H1 (cell line): ENCODE measurements at regions not wholly inside any gene's neighbourhood (a gene's known extent, or its start where the extent isn't known, plus 50 kb on each side); places are given as distances from the start of the nearest gene placed in this dataset.

ENCODE experiments used
- CTCF ChIA-PET: fragments of 300-600 bp; sonication (Branson Sonifier 250); formaldehyde crosslinking; loops from one replicate; lab custom pipeline; 2021; ENCODE audit not compliant: partially characterized antibody; lab: Charles Lee
- POLR2A ChIA-PET: fragments of 300-600 bp; sonication (Branson Sonifier 250); formaldehyde crosslinking; loops from one replicate; lab custom pipeline; 2021; ENCODE audit warnings: inconsistent platforms; ENCODE audit not compliant: partially characterized antibody; lab: Charles Lee
- DNase-seq, 2 experiments: peaks; one replicate each; pipeline versions ENCODE4 v3.0.0 to v3.0.0-alpha.2; 2010 to 2022; ENCODE audit warnings: low spot score in 2 of 2, low read depth in 1 of 2, mixed read lengths in 1 of 2
- FAIRE-seq: peaks from 2 replicates; lab custom pipeline; 2011; peaks lifted over from hg19 to GRCh38; lab: Jason Lieb, UNC
- H2AFZ ChIP-seq: 2 replicates; pipeline ENCODE4 v1.8.1; 2012; ENCODE audit warnings: low read length, inconsistent platforms
- H2AK5ac ChIP-seq: 2 replicates; pipeline ENCODE4 v1.6.1; 2013; ENCODE audit warnings: low read depth, low read length
- H2BK120ac ChIP-seq: replicated peaks from 2 replicates; pipeline ENCODE3; 2013; ENCODE audit warnings: low read depth, low read length, inconsistent platforms
- H2BK12ac ChIP-seq: 2 replicates; pipeline ENCODE4 v1.6.1; 2013; ENCODE audit warnings: low read depth, low read length
- H2BK15ac ChIP-seq: 2 replicates; pipeline ENCODE4 v1.6.1; 2013; ENCODE audit warnings: low read length
- H2BK20ac ChIP-seq: 2 replicates; pipeline ENCODE4 v1.6.1; 2013; ENCODE audit warnings: low read length
- H2BK5ac ChIP-seq: 2 replicates; pipeline ENCODE4 v1.6.1; 2013; ENCODE audit warnings: low read depth, low read length
- H3K14ac ChIP-seq: 2 replicates; pipeline ENCODE4 v1.6.1; 2013; ENCODE audit warnings: inconsistent platforms; ENCODE audit not compliant: insufficient read length
- H3K18ac ChIP-seq: 2 replicates; pipeline ENCODE4 v1.6.1; 2013; ENCODE audit warnings: low read length; ENCODE audit errors: extremely low read depth
- H3K23ac ChIP-seq: 2 replicates; pipeline ENCODE4 v1.6.1; 2013; ENCODE audit warnings: inconsistent platforms; ENCODE audit not compliant: insufficient read length
- H3K23me2 ChIP-seq: 2 replicates; pipeline ENCODE4 v1.6.1; 2013; ENCODE audit warnings: low read depth, low read length
- H3K27ac ChIP-seq: 2 replicates; pipeline ENCODE4 v1.6.1; 2011; ENCODE audit warnings: low read depth, low read length, inconsistent platforms
- H3K27me3 ChIP-seq, 4 experiments: replicated peaks in 1 of 4; 1 replicate in 1 of 4; 2 replicates in 3 of 4; pipeline versions ENCODE4 v1.6.1 to v1.8.1; 2011 to 2013; ENCODE audit warnings: low read length in 3 of 4, mild to moderate bottlenecking in 3 of 4, inconsistent platforms in 2 of 4, mixed read lengths in 2 of 4, moderate library complexity in 1 of 4; ENCODE audit not compliant: control insufficient read depth in 3 of 4, insufficient read depth in 3 of 4; ENCODE audit errors: extremely low read depth in 1 of 4
- H3K36me3 ChIP-seq, 4 experiments: 2 replicates each; pipeline versions ENCODE4 v1.6.1 to v1.8.1; 2011 to 2013; ENCODE audit warnings: mild to moderate bottlenecking in 4 of 4, low read length in 3 of 4, moderate library complexity in 2 of 4, control low read depth in 1 of 4, inconsistent platforms in 1 of 4; ENCODE audit not compliant: insufficient read depth in 4 of 4, control insufficient read depth in 2 of 4
- H3K4ac ChIP-seq: replicated peaks from 2 replicates; pipeline ENCODE3; 2013; ENCODE audit warnings: low read length, low read depth, mixed read lengths, inconsistent platforms; ENCODE audit not compliant: insufficient read length
- H3K4me1 ChIP-seq, 4 experiments: replicated peaks in 1 of 4; 1 replicate in 1 of 4; 2 replicates in 3 of 4; pipeline versions ENCODE4 v1.6.1 to v1.8.1; 2011 to 2013; ENCODE audit warnings: low read length in 3 of 4, inconsistent platforms in 2 of 4, mixed read lengths in 1 of 4; ENCODE audit not compliant: insufficient read depth in 4 of 4, control insufficient read depth in 3 of 4
- H3K4me2 ChIP-seq, 2 experiments: 2 replicates each; pipeline versions ENCODE4 v1.6.1 to v1.8.1; 2011 to 2013; ENCODE audit warnings: low read depth in 2 of 2, low read length in 2 of 2, control low read depth in 1 of 2, inconsistent platforms in 1 of 2, mild to moderate bottlenecking in 1 of 2; ENCODE audit not compliant: insufficient read depth in 1 of 2
- H3K4me3 ChIP-seq, 4 experiments: fragments of 200-600, 300-600 bp in 1 of 4; sonication (generic), shearing (Covaris generic), sonication (Bioruptor Twin) in 1 of 4; 2 replicates each; pipeline versions ENCODE4 v1.5.1 to v1.8.1; 2011 to 2016; ENCODE audit warnings: low read length in 4 of 4, low read depth in 3 of 4, control low read depth in 2 of 4, inconsistent platforms in 2 of 4, mild to moderate bottlenecking in 2 of 4, mixed read lengths in 1 of 4, moderate library complexity in 1 of 4; ENCODE audit not compliant: insufficient read depth in 2 of 4; ENCODE audit errors: extremely low read depth in 1 of 4
- H3K56ac ChIP-seq: replicated peaks from 2 replicates; pipeline ENCODE3; 2013; ENCODE audit warnings: low read depth, mild to moderate bottlenecking, mixed read lengths, low read length, inconsistent platforms; ENCODE audit not compliant: insufficient read length
- H3K79me1 ChIP-seq: 2 replicates; pipeline ENCODE4 v1.6.1; 2013; ENCODE audit warnings: low read depth, low read length, control low read depth
- H3K79me2 ChIP-seq, 2 experiments: 2 replicates each; pipeline versions ENCODE4 v1.6.1 to v1.8.1; 2012 to 2013; ENCODE audit warnings: low read length in 2 of 2, mild to moderate bottlenecking in 2 of 2, inconsistent platforms in 1 of 2; ENCODE audit not compliant: insufficient read depth in 2 of 2, control insufficient read depth in 1 of 2
- H3K9ac ChIP-seq, 4 experiments: replicated peaks in 1 of 4; 1 replicate in 1 of 4; 2 replicates in 3 of 4; pipeline versions ENCODE4 v1.6.1 to v1.8.1; 2011 to 2013; ENCODE audit warnings: low read depth in 3 of 4, low read length in 3 of 4, control low read depth in 2 of 4, mild to moderate bottlenecking in 2 of 4, moderate library complexity in 2 of 4, inconsistent platforms in 1 of 4; ENCODE audit errors: extremely low read depth in 1 of 4
- H3K9me3 ChIP-seq, 2 experiments: 2 replicates each; pipeline versions ENCODE4 v1.6.1 to v1.8.1; 2012 to 2013; ENCODE audit warnings: mild to moderate bottlenecking in 2 of 2, moderate library complexity in 2 of 2, control low read depth in 1 of 2, inconsistent platforms in 1 of 2, low read depth in 1 of 2, low read length in 1 of 2, mixed read lengths in 1 of 2; ENCODE audit not compliant: insufficient read depth in 2 of 2
- H4K20me1 ChIP-seq, 2 experiments: replicated peaks in 1 of 2; 2 replicates each; pipeline versions ENCODE3 to v1.8.1; 2011 to 2013; ENCODE audit warnings: inconsistent platforms in 2 of 2, low read length in 2 of 2, mild to moderate bottlenecking in 1 of 2; ENCODE audit not compliant: insufficient read depth in 2 of 2, control insufficient read depth in 1 of 2
- H4K5ac ChIP-seq: 2 replicates; pipeline ENCODE4 v1.6.1; 2013; ENCODE audit warnings: low read length, low read depth, mixed read lengths, inconsistent platforms; ENCODE audit not compliant: insufficient read length
- H4K8ac ChIP-seq: 2 replicates; pipeline ENCODE4 v1.8.0; 2013; ENCODE audit warnings: mild to moderate bottlenecking, moderate library complexity, low read length, inconsistent platforms; ENCODE audit not compliant: insufficient read depth; ENCODE audit errors: extremely low read depth
- H4K91ac ChIP-seq: replicated peaks from 2 replicates; pipeline ENCODE3; 2013; ENCODE audit warnings: low read length, mixed read lengths, inconsistent platforms; ENCODE audit not compliant: insufficient read length
- CTBP2 ChIP-seq: IDR thresholded peaks from 2 replicates; pipeline ENCODE4 v1.7.0; 2011; ENCODE audit warnings: borderline replicate concordance, mild to moderate bottlenecking, moderate library complexity, mixed read lengths, low read length; ENCODE audit not compliant: insufficient read depth, insufficient read length
- GTF2F1 ChIP-seq: IDR thresholded peaks from 2 replicates; pipeline ENCODE4 v1.6.1; 2012; ENCODE audit warnings: low read depth, low read length, improper control_type of control experiment, borderline replicate concordance
- HDAC6 ChIP-seq: IDR thresholded peaks from one replicate; pipeline ENCODE4 v1.7.1; 2012; ENCODE audit warnings: low read depth, mild to moderate bottlenecking, inconsistent platforms, low read length, moderate library complexity
- KDM4A ChIP-seq: IDR thresholded peaks from one replicate; pipeline ENCODE4 v1.7.1; 2012; ENCODE audit warnings: low read depth, mild to moderate bottlenecking, moderate library complexity, low read length, inconsistent platforms; ENCODE audit not compliant: severe bottlenecking
- MAFK ChIP-seq: IDR thresholded peaks from 2 replicates; pipeline ENCODE4 v1.6.1; 2012; ENCODE audit warnings: low read depth, mild to moderate bottlenecking, improper control_type of control experiment, low read length
- POLR2A ChIP-seq, 2 experiments: IDR thresholded peaks; 1 replicate in 1 of 2; 2 replicates in 1 of 2; pipeline ENCODE4 v1.6.1; 2011; ENCODE audit warnings: low read depth in 2 of 2, low read length in 2 of 2, mild to moderate bottlenecking in 2 of 2; ENCODE audit errors: control extremely low read depth in 1 of 2
- SIN3A ChIP-seq, 2 experiments: IDR thresholded peaks in 1 of 2; conservative IDR thresholded peaks in 1 of 2; 2 replicates each; pipeline ENCODE4 v1.6.1; 2011 to 2012; ENCODE audit warnings: low read length in 2 of 2, improper control_type of control experiment in 1 of 2, low read depth in 1 of 2, mild to moderate bottlenecking in 1 of 2
- WGBS, 2 experiments: shearing (Covaris generic) in 1 of 2; methylation state at CpG; one replicate each; pipeline versions ENCODE4 v1.1.6 to v1.1.7; 2013 to 2015; ENCODE audit warnings: low lambda C conversion rate in 2 of 2, mixed read lengths in 2 of 2, inconsistent platforms in 1 of 2, low coverage in 1 of 2, missing lambda C conversion rate in 1 of 2; ENCODE audit not compliant: insufficient replicate concordance in 2 of 2, insufficient coverage in 1 of 2, insufficient read length in 1 of 2; ENCODE audit errors: extremely low coverage in 1 of 2, missing lambda C conversion rate in 1 of 2; 5-methylcytosine and 5-hydroxymethylcytosine counted together

DNA sequence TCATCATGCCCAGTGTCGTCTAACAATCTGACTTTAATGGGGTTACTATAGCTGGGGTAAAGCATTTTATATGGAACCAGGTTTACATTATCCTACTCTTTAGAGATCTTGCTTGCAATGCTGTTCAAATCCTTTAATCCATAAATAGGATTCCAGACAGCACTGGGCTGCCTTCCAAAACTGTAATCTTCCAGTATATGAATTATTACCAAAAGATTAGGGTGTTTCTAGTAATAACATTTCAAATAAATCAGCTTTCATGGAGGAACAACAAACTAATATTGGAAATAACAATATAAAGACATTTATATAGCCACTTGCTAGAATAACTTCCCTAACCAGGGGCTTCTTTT lies 88.6 kb upstream of the PLXNA2 start:
- POLR2A ChIA-PET = no interaction called here

More for the DNA sequence above, 88.6 kb upstream of the PLXNA2 start:
- Histone ChIP-seq H3K9ac (no peak overlapping the region), H3K14ac (no peak overlapping the region), H3K36me3 (no peaks in the 10 kb centered on the region), H3K4me2 (no peak overlapping the region), H3K23ac (no peak overlapping the region), H2BK5ac (no peak overlapping the region), H2BK15ac (no peak overlapping the region), H3K4me3 (no peak overlapping the region), H3K18ac (no peak overlapping the region), H3K4ac (no peak overlapping the region), H2AFZ (no peak overlapping the region), H4K20me1 (no peaks in the 10 kb centered on the region), H4K91ac (no peak overlapping the region), H3K27me3 (peaks cover 0 to 5% (median 1%) of the 10 kb centered on the region in 4 experiments; a peak in 3 of 7 replicates), H3K4me1 (peaks cover 0 to 5% (median 0%) of the 10 kb centered on the region in 4 experiments; a peak in 1 of 7 replicates), H4K5ac (no peak overlapping the region), H3K27ac (no peak overlapping the region), H2BK12ac (no peak overlapping the region), H3K23me2 (no peaks in the 10 kb centered on the region), H3K79me1 (no peaks in the 10 kb centered on the region), H4K8ac (no peak overlapping the region), H3K79me2 (no peaks in the 10 kb centered on the region), H3K9me3 (no peaks in the 10 kb centered on the region), H2BK20ac (no peak overlapping the region), H2AK5ac (no peak overlapping the region), H2BK120ac (no peak overlapping the region), H3K56ac (no peak overlapping the region)
- DNase-seq = no peak
- CTCF ChIA-PET = interaction anchor here (1.8 kb wide), 1 partner anchor 14 kb away, joined by 4 read pairs; no protein-coding TSS in a partner anchor
- TF ChIP-seq SIN3A (conservative IDR thresholded peaks at IDR 0.05 in 1 of 2, IDR thresholded peaks at IDR 0.05 in 1 of 2; ENCODE audit: low read depth in 1 of 2, low read length in 2 of 2) (no peak), MAFK (no peak), GTF2F1 (no peak), POLR2A (IDR thresholded peaks at IDR 0.05; ENCODE audit: control extremely low read depth in 1 of 2, low read depth in 2 of 2, low read length in 2 of 2) (no peak), HDAC6 (no peak), CTBP2 (no peak), KDM4A (no peak)
- 100% methylated on average over 1 of the region's 1 CpG; no CpG with 5 or more reads in 1 of the 2 experiments for WGBS, 2 experiments
- no peak for FAIRE-seq
